H1 (cell line): ENCODE measurements at regions not wholly inside any gene's neighbourhood (a gene's known extent, or its start where the extent isn't known, plus 50 kb on each side); places are given as distances from the start of the nearest gene placed in this dataset.

Experiments used
- CTCF ChIA-PET: fragments of 300-600 bp; sonication (Branson Sonifier 250); formaldehyde crosslinking; loops from one replicate; lab custom pipeline; 2021; ENCODE audit not compliant: partially characterized antibody; lab: Charles Lee
- POLR2A ChIA-PET: fragments of 300-600 bp; sonication (Branson Sonifier 250); formaldehyde crosslinking; loops from one replicate; lab custom pipeline; 2021; ENCODE audit warnings: inconsistent platforms; ENCODE audit not compliant: partially characterized antibody; lab: Charles Lee
- DNase-seq, 2 experiments: peaks; one replicate each; pipeline versions ENCODE4 v3.0.0 to v3.0.0-alpha.2; 2010 to 2022; ENCODE audit warnings: low spot score in 2 of 2, low read depth in 1 of 2, mixed read lengths in 1 of 2
- FAIRE-seq: peaks from 2 replicates; lab custom pipeline; 2011; peaks lifted over from hg19 to GRCh38; lab: Jason Lieb, UNC
- H2AFZ ChIP-seq: 2 replicates; pipeline ENCODE4 v1.8.1; 2012; ENCODE audit warnings: low read length, inconsistent platforms
- H2AK5ac ChIP-seq: 2 replicates; pipeline ENCODE4 v1.6.1; 2013; ENCODE audit warnings: low read depth, low read length
- H2BK120ac ChIP-seq: replicated peaks from 2 replicates; pipeline ENCODE3; 2013; ENCODE audit warnings: low read depth, low read length, inconsistent platforms
- H2BK12ac ChIP-seq: 2 replicates; pipeline ENCODE4 v1.6.1; 2013; ENCODE audit warnings: low read depth, low read length
- H2BK15ac ChIP-seq: 2 replicates; pipeline ENCODE4 v1.6.1; 2013; ENCODE audit warnings: low read length
- H2BK20ac ChIP-seq: 2 replicates; pipeline ENCODE4 v1.6.1; 2013; ENCODE audit warnings: low read length
- H2BK5ac ChIP-seq: 2 replicates; pipeline ENCODE4 v1.6.1; 2013; ENCODE audit warnings: low read depth, low read length
- H3K14ac ChIP-seq: 2 replicates; pipeline ENCODE4 v1.6.1; 2013; ENCODE audit warnings: inconsistent platforms; ENCODE audit not compliant: insufficient read length
- H3K18ac ChIP-seq: 2 replicates; pipeline ENCODE4 v1.6.1; 2013; ENCODE audit warnings: low read length; ENCODE audit errors: extremely low read depth
- H3K23ac ChIP-seq: 2 replicates; pipeline ENCODE4 v1.6.1; 2013; ENCODE audit warnings: inconsistent platforms; ENCODE audit not compliant: insufficient read length
- H3K23me2 ChIP-seq: 2 replicates; pipeline ENCODE4 v1.6.1; 2013; ENCODE audit warnings: low read depth, low read length
- H3K27ac ChIP-seq: 2 replicates; pipeline ENCODE4 v1.6.1; 2011; ENCODE audit warnings: low read depth, low read length, inconsistent platforms
- H3K27me3 ChIP-seq, 4 experiments: replicated peaks in 1 of 4; 1 replicate in 1 of 4; 2 replicates in 3 of 4; pipeline versions ENCODE4 v1.6.1 to v1.8.1; 2011 to 2013; ENCODE audit warnings: low read length in 3 of 4, mild to moderate bottlenecking in 3 of 4, inconsistent platforms in 2 of 4, mixed read lengths in 2 of 4, moderate library complexity in 1 of 4; ENCODE audit not compliant: control insufficient read depth in 3 of 4, insufficient read depth in 3 of 4; ENCODE audit errors: extremely low read depth in 1 of 4
- H3K36me3 ChIP-seq, 4 experiments: 2 replicates each; pipeline versions ENCODE4 v1.6.1 to v1.8.1; 2011 to 2013; ENCODE audit warnings: mild to moderate bottlenecking in 4 of 4, low read length in 3 of 4, moderate library complexity in 2 of 4, control low read depth in 1 of 4, inconsistent platforms in 1 of 4; ENCODE audit not compliant: insufficient read depth in 4 of 4, control insufficient read depth in 2 of 4
- H3K4ac ChIP-seq: replicated peaks from 2 replicates; pipeline ENCODE3; 2013; ENCODE audit warnings: low read length, low read depth, mixed read lengths, inconsistent platforms; ENCODE audit not compliant: insufficient read length
- H3K4me1 ChIP-seq, 4 experiments: replicated peaks in 1 of 4; 1 replicate in 1 of 4; 2 replicates in 3 of 4; pipeline versions ENCODE4 v1.6.1 to v1.8.1; 2011 to 2013; ENCODE audit warnings: low read length in 3 of 4, inconsistent platforms in 2 of 4, mixed read lengths in 1 of 4; ENCODE audit not compliant: insufficient read depth in 4 of 4, control insufficient read depth in 3 of 4
- H3K4me2 ChIP-seq, 2 experiments: 2 replicates each; pipeline versions ENCODE4 v1.6.1 to v1.8.1; 2011 to 2013; ENCODE audit warnings: low read depth in 2 of 2, low read length in 2 of 2, control low read depth in 1 of 2, inconsistent platforms in 1 of 2, mild to moderate bottlenecking in 1 of 2; ENCODE audit not compliant: insufficient read depth in 1 of 2
- H3K4me3 ChIP-seq, 4 experiments: fragments of 200-600, 300-600 bp in 1 of 4; sonication (generic), shearing (Covaris generic), sonication (Bioruptor Twin) in 1 of 4; 2 replicates each; pipeline versions ENCODE4 v1.5.1 to v1.8.1; 2011 to 2016; ENCODE audit warnings: low read length in 4 of 4, low read depth in 3 of 4, control low read depth in 2 of 4, inconsistent platforms in 2 of 4, mild to moderate bottlenecking in 2 of 4, mixed read lengths in 1 of 4, moderate library complexity in 1 of 4; ENCODE audit not compliant: insufficient read depth in 2 of 4; ENCODE audit errors: extremely low read depth in 1 of 4
- H3K56ac ChIP-seq: replicated peaks from 2 replicates; pipeline ENCODE3; 2013; ENCODE audit warnings: low read depth, mild to moderate bottlenecking, mixed read lengths, low read length, inconsistent platforms; ENCODE audit not compliant: insufficient read length
- H3K79me1 ChIP-seq: 2 replicates; pipeline ENCODE4 v1.6.1; 2013; ENCODE audit warnings: low read depth, low read length, control low read depth
- H3K79me2 ChIP-seq, 2 experiments: 2 replicates each; pipeline versions ENCODE4 v1.6.1 to v1.8.1; 2012 to 2013; ENCODE audit warnings: low read length in 2 of 2, mild to moderate bottlenecking in 2 of 2, inconsistent platforms in 1 of 2; ENCODE audit not compliant: insufficient read depth in 2 of 2, control insufficient read depth in 1 of 2
- H3K9ac ChIP-seq, 4 experiments: replicated peaks in 1 of 4; 1 replicate in 1 of 4; 2 replicates in 3 of 4; pipeline versions ENCODE4 v1.6.1 to v1.8.1; 2011 to 2013; ENCODE audit warnings: low read depth in 3 of 4, low read length in 3 of 4, control low read depth in 2 of 4, mild to moderate bottlenecking in 2 of 4, moderate library complexity in 2 of 4, inconsistent platforms in 1 of 4; ENCODE audit errors: extremely low read depth in 1 of 4
- H3K9me3 ChIP-seq, 2 experiments: 2 replicates each; pipeline versions ENCODE4 v1.6.1 to v1.8.1; 2012 to 2013; ENCODE audit warnings: mild to moderate bottlenecking in 2 of 2, moderate library complexity in 2 of 2, control low read depth in 1 of 2, inconsistent platforms in 1 of 2, low read depth in 1 of 2, low read length in 1 of 2, mixed read lengths in 1 of 2; ENCODE audit not compliant: insufficient read depth in 2 of 2
- H4K20me1 ChIP-seq, 2 experiments: replicated peaks in 1 of 2; 2 replicates each; pipeline versions ENCODE3 to v1.8.1; 2011 to 2013; ENCODE audit warnings: inconsistent platforms in 2 of 2, low read length in 2 of 2, mild to moderate bottlenecking in 1 of 2; ENCODE audit not compliant: insufficient read depth in 2 of 2, control insufficient read depth in 1 of 2
- H4K5ac ChIP-seq: 2 replicates; pipeline ENCODE4 v1.6.1; 2013; ENCODE audit warnings: low read length, low read depth, mixed read lengths, inconsistent platforms; ENCODE audit not compliant: insufficient read length
- H4K8ac ChIP-seq: 2 replicates; pipeline ENCODE4 v1.8.0; 2013; ENCODE audit warnings: mild to moderate bottlenecking, moderate library complexity, low read length, inconsistent platforms; ENCODE audit not compliant: insufficient read depth; ENCODE audit errors: extremely low read depth
- H4K91ac ChIP-seq: replicated peaks from 2 replicates; pipeline ENCODE3; 2013; ENCODE audit warnings: low read length, mixed read lengths, inconsistent platforms; ENCODE audit not compliant: insufficient read length
- CEBPB ChIP-seq: IDR thresholded peaks from 2 replicates; pipeline ENCODE4 v1.6.1; 2012; ENCODE audit warnings: low read depth, low read length
- SRF ChIP-seq: IDR thresholded peaks from 2 replicates; pipeline ENCODE4 v1.6.1; 2011; ENCODE audit warnings: mild to moderate bottlenecking, low read depth, low read length, moderate library complexity
- WGBS, 2 experiments: shearing (Covaris generic) in 1 of 2; methylation state at CpG; one replicate each; pipeline versions ENCODE4 v1.1.6 to v1.1.7; 2013 to 2015; ENCODE audit warnings: low lambda C conversion rate in 2 of 2, mixed read lengths in 2 of 2, inconsistent platforms in 1 of 2, low coverage in 1 of 2, missing lambda C conversion rate in 1 of 2; ENCODE audit not compliant: insufficient replicate concordance in 2 of 2, insufficient coverage in 1 of 2, insufficient read length in 1 of 2; ENCODE audit errors: extremely low coverage in 1 of 2, missing lambda C conversion rate in 1 of 2; 5-methylcytosine and 5-hydroxymethylcytosine counted together
- TF ChIP-seq, protein P1 (sequence below): IDR thresholded peaks from 2 replicates; pipeline ENCODE4 v1.6.1; 2012; ENCODE audit warnings: inconsistent platforms

DNA sequence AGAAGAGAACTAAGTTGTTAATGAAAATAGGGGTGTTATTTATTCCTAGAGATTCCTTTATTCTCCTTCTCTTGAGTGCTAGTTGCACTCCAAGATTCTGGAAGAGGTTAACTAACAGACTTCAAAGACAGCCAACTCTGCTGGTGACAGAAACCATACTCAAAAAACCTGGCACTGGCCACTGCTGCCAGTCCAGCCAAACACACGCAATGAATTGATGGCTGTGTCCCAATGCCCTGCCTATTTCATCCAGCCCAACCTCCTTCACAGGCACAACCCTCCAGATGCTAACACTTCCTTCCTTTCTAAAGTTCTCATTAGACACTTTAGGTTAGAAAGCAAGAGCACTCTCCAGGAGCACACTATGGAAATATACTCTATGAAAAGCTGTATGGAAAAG lies 150.8 kb upstream of the C11orf58 start:
- H4K91ac ChIP-seq, result no peak overlapping the region
- no peaks in the 10 kb centered on the region for H3K9me3 ChIP-seq
- no peaks in the 10 kb centered on the region for H3K23me2 ChIP-seq
- H3K4me1 ChIP-seq, result no peaks in the 10 kb centered on the region
- H3K27ac ChIP-seq, result no peak overlapping the region
- H2BK120ac ChIP-seq, result no peak overlapping the region
- no peak overlapping the region for H3K4ac ChIP-seq
- POLR2A ChIA-PET, result no interaction called here
- H3K4me3 ChIP-seq, result no peak overlapping the region
- no peak overlapping the region for H4K8ac ChIP-seq
- H3K27me3 ChIP-seq, result no peaks in the 10 kb centered on the region
- CTCF ChIA-PET, result interaction anchor here (1.8 to 2.1 kb wide), 2 partner anchors 25 to 26 kb away, joined by 3 to 5 read pairs; no protein-coding TSS in a partner anchor
- H2BK20ac ChIP-seq, result no peak overlapping the region
- H2AK5ac ChIP-seq, result no peak overlapping the region
- DNase-seq (no peak), FAIRE-seq (no peak)
- no peak overlapping the region for H3K4me2 ChIP-seq
- no peak overlapping the region for H2BK15ac ChIP-seq
- WGBS, 2 experiments, result 88% methylated on average over 1 of the region's 1 CpG; no CpG with 5 or more reads in 1 of the 2 experiments
- no peak overlapping the region for H3K56ac ChIP-seq
- H3K14ac ChIP-seq, result no peak overlapping the region
- H3K9ac ChIP-seq, result no peak overlapping the region
- no peak overlapping the region for H2AFZ ChIP-seq
- no peak overlapping the region for H3K23ac ChIP-seq
- no peaks in the 10 kb centered on the region for H3K79me2 ChIP-seq
- no peaks in the 10 kb centered on the region for H3K79me1 ChIP-seq
- no peak overlapping the region for H2BK12ac ChIP-seq
- H4K20me1 ChIP-seq, result no peaks in the 10 kb centered on the region
- no peak overlapping the region for H2BK5ac ChIP-seq
- TF ChIP-seq SRF (no peak), CEBPB (no peak)
- TF ChIP-seq, protein P1, sequence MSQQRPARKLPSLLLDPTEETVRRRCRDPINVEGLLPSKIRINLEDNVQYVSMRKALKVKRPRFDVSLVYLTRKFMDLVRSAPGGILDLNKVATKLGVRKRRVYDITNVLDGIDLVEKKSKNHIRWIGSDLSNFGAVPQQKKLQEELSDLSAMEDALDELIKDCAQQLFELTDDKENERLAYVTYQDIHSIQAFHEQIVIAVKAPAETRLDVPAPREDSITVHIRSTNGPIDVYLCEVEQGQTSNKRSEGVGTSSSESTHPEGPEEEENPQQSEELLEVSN, result no peak
- no peak overlapping the region for H4K5ac ChIP-seq
- H3K36me3 ChIP-seq, result no peaks in the 10 kb centered on the region
- H3K18ac ChIP-seq, result no peak overlapping the region
